K562 (cell line): ENCODE measurements at regions not wholly inside any gene's neighbourhood (a gene's known extent, or its start where the extent isn't known, plus 50 kb on each side); places are given as distances from the start of the nearest gene placed in this dataset.

Source experiments
- ATF2 ChIP-seq: sonication (generic); formaldehyde crosslinking; IDR thresholded peaks from 2 replicates; pipeline ENCODE4 v1.8.1; 2022; ENCODE audit warnings: missing genetic modification reagents
- HCFC1 ChIP-seq: IDR thresholded peaks from 2 replicates; pipeline ENCODE4 v1.6.1; 2012; ENCODE audit warnings: low read depth, low read length, improper control_type of control experiment
- LCOR ChIP-seq: sonication (generic); formaldehyde crosslinking; IDR thresholded peaks from 2 replicates; pipeline ENCODE4 v1.8.0; 2022; ENCODE audit warnings: mild to moderate bottlenecking, missing genetic modification reagents
- POLR2AphosphoS5 ChIP-seq: IDR thresholded peaks from 2 replicates; pipeline ENCODE4 v1.6.1; 2011; ENCODE audit warnings: mild to moderate bottlenecking, low read depth, low read length, moderate library complexity; ENCODE audit not compliant: control insufficient read depth, insufficient read depth
- PRMT5 ChIP-seq: sonication (generic); formaldehyde crosslinking; IDR thresholded peaks from 2 replicates; pipeline ENCODE4 v1.5.0; 2020; ENCODE audit warnings: missing genetic modification reagents
- PRPF4 ChIP-seq: fragments of 200-400 bp; formaldehyde crosslinking; IDR thresholded peaks from one replicate; pipeline ENCODE4 v1.6.1; 2017; ENCODE audit warnings: low read length, low read depth, mild to moderate bottlenecking; ENCODE audit not compliant: insufficient read depth, poor library complexity, severe bottlenecking
- RBM34 ChIP-seq: fragments of 200-400 bp; formaldehyde crosslinking; IDR thresholded peaks from 2 replicates; pipeline ENCODE4 v1.6.1; 2018; ENCODE audit warnings: low read length, borderline replicate concordance; ENCODE audit not compliant: insufficient read depth
- SIN3B ChIP-seq: fragments of 450-650 bp; IDR thresholded peaks from 2 replicates; pipeline ENCODE4 v1.6.1; 2017; ENCODE audit warnings: low read depth, mild to moderate bottlenecking, moderate library complexity
- VEZF1 ChIP-seq: fragments of 200-800 bp; sonication (Bioruptor generic); IDR thresholded peaks from 2 replicates; pipeline ENCODE4 v1.6.1; 2017; ENCODE audit warnings: missing genetic modification characterization, missing compliant biosample characterization
- ZZZ3 ChIP-seq: fragments of 450-650 bp; IDR thresholded peaks from 2 replicates; pipeline ENCODE4 v1.6.1; 2016; ENCODE audit warnings: antibody characterized with exemption, mild to moderate bottlenecking, moderate library complexity

- no peak for TF ChIP-seq VEZF1 (CRISPR knock-in tag)
- no peak for TF ChIP-seq RBM34
- TF ChIP-seq PRMT5 (CRISPR knock-in tag) = no peak
- no peak for TF ChIP-seq ATF2
- TF ChIP-seq PRPF4 = no peak
- TF ChIP-seq ZZZ3 = no peak
- TF ChIP-seq SIN3B = no peak
- TF ChIP-seq POLR2AphosphoS5 = no peak
- TF ChIP-seq HCFC1 = no peak
- TF ChIP-seq LCOR = no peak
These were observed 56.4 kb upstream of the CDKN2AIP start (continued) for GRCh38 chr4:183388021-183388420.
